GM12878 (cell line): ENCODE measurements at regions not wholly inside any gene's neighbourhood (a gene's known extent, or its start where the extent isn't known, plus 50 kb on each side); places are given as distances from the start of the nearest gene placed in this dataset.

Experiments used
- ATAC-seq: fragments of 200-7000 bp; cut with Tn5 transposase; 3 replicates; pipeline ENCODE4 v1.9.1; 2020; ENCODE audit warnings: mild to moderate bottlenecking, moderate library complexity
- BruUV-seq: library from RNA; stranded (reverse); fragments of 400-500 nt; replicated peaks from 2 replicates; lab custom pipeline; 2021; lab: Mats Ljungman, UMichigan
- CTCF ChIA-PET: fragments of 300-600 bp; sonication (Branson Sonifier 250); formaldehyde crosslinking; extraction: SDS; loops from one replicate; lab custom pipeline; 2021; ENCODE audit warnings: inconsistent platforms; lab: Yijun Ruan, JAX
- POLR2A ChIA-PET: fragments of 350-600 bp; formaldehyde crosslinking; extraction: SDS; loops from one replicate; lab custom pipeline; 2021; ENCODE audit warnings: inconsistent platforms; lab: Charles Lee
- RAD21 ChIA-PET: fragments of 300-600 bp; sonication (Branson Sonifier 250); formaldehyde crosslinking; loops from one replicate; lab custom pipeline; 2023; ENCODE audit warnings: antibody characterized with exemption; ENCODE audit not compliant: unreplicated experiment; lab: Charles Lee
- SMC1A ChIA-PET: fragments of 300-600 bp; sonication (Branson Sonifier 250); formaldehyde crosslinking; loops from one replicate; lab custom pipeline; 2023; ENCODE audit not compliant: unreplicated experiment, uncharacterized antibody; lab: Charles Lee
- DNase-seq: peaks from one replicate; pipeline ENCODE4 v3.0.0-alpha.2; 2011; ENCODE audit warnings: low read depth, low spot score
- FAIRE-seq: peaks from 3 replicates; lab custom pipeline; 2011; peaks lifted over from hg19 to GRCh38; lab: Jason Lieb, UNC
- H2AFZ ChIP-seq: 2 replicates; pipeline ENCODE4 v1.6.0; 2011; ENCODE audit warnings: low read depth, low read length, control low read depth; ENCODE audit not compliant: control insufficient read depth
- H3K27ac ChIP-seq: 2 replicates; pipeline ENCODE4 v1.5.1; 2011; ENCODE audit warnings: control low read depth; ENCODE audit not compliant: control insufficient read depth, insufficient read depth
- H3K27me3 ChIP-seq, 2 experiments: replicated peaks in 1 of 2; 2 replicates each; pipeline versions ENCODE4 v1.6.0 to v1.6.1; 2011; ENCODE audit warnings: low read length in 1 of 2; ENCODE audit not compliant: control insufficient read depth in 2 of 2, insufficient read depth in 2 of 2
- H3K36me3 ChIP-seq, 2 experiments: 2 replicates each; pipeline ENCODE4 v1.5.1; 2011; ENCODE audit warnings: low read length in 1 of 2; ENCODE audit not compliant: control insufficient read depth in 2 of 2, insufficient read depth in 2 of 2
- H3K4me1 ChIP-seq: 2 replicates; pipeline ENCODE4 v1.6.1; 2011; ENCODE audit warnings: mild to moderate bottlenecking, low read length, moderate library complexity, mixed read lengths; ENCODE audit not compliant: control insufficient read depth, insufficient read depth
- H3K4me2 ChIP-seq: 2 replicates; pipeline ENCODE4 v1.6.0; 2011; ENCODE audit warnings: control low read depth; ENCODE audit not compliant: control insufficient read depth, insufficient read depth
- H3K4me3 ChIP-seq: fragments of 200-600 bp; sonication (generic); 2 replicates; pipeline ENCODE4 v1.5.1; 2016
- H3K79me2 ChIP-seq: 2 replicates; pipeline ENCODE4 v1.6.0; 2011; ENCODE audit warnings: low read length; ENCODE audit not compliant: control insufficient read depth, insufficient read depth
- H3K9ac ChIP-seq: 2 replicates; pipeline ENCODE4 v1.8.0; 2011; ENCODE audit warnings: low read length, control low read depth, mixed read lengths; ENCODE audit not compliant: control insufficient read depth, insufficient read depth
- H3K9me3 ChIP-seq: replicated peaks from 3 replicates; pipeline ENCODE4 v1.5.1; 2011; ENCODE audit warnings: mild to moderate bottlenecking, low read length; ENCODE audit not compliant: control insufficient read depth, insufficient read depth
- H4K20me1 ChIP-seq: 2 replicates; pipeline ENCODE4 v1.6.0; 2011; ENCODE audit not compliant: control insufficient read depth, insufficient read depth
- BCL11A ChIP-seq: IDR thresholded peaks from 2 replicates; pipeline ENCODE4 v1.6.1; 2011; ENCODE audit warnings: low read depth, low read length
- CEBPB ChIP-seq, 2 experiments: fragments of 150-350 bp in 1 of 2; IDR thresholded peaks; 2 replicates each; pipeline ENCODE4 v1.6.1; 2012 to 2014; ENCODE audit warnings: low read depth in 2 of 2, low read length in 2 of 2, borderline replicate concordance in 1 of 2, inconsistent platforms in 1 of 2
- CEBPZ ChIP-seq: fragments of 150-350 bp; IDR thresholded peaks from 2 replicates; pipeline ENCODE4 v1.6.1; 2016; ENCODE audit warnings: low read depth, low read length
- EP300 ChIP-seq, 2 experiments: fragments of 150-350 bp in 1 of 2; IDR thresholded peaks; 2 replicates each; pipeline ENCODE4 v1.6.1; 2011 to 2012; ENCODE audit warnings: low read depth in 2 of 2, low read length in 2 of 2, borderline replicate concordance in 1 of 2, improper control_type of control experiment in 1 of 2, inconsistent platforms in 1 of 2; ENCODE audit not compliant: control insufficient read depth in 1 of 2
- HDAC6 ChIP-seq: fragments of 200-600 bp; sonication (generic); IDR thresholded peaks from one replicate; pipeline ENCODE4 v1.8.0; 2017; ENCODE audit warnings: antibody characterized with exemption; ENCODE audit not compliant: unreplicated experiment
- MEF2B ChIP-seq: fragments of 450-650 bp; IDR thresholded peaks from 2 replicates; pipeline ENCODE4 v1.6.1; 2018; ENCODE audit warnings: mild to moderate bottlenecking, moderate library complexity; ENCODE audit not compliant: partially characterized antibody, poor library complexity, severe bottlenecking
- ZNF24 ChIP-seq: fragments of 450-650 bp; IDR thresholded peaks from 2 replicates; pipeline ENCODE4 v1.6.1; 2017; ENCODE audit warnings: antibody characterized with exemption, mild to moderate bottlenecking
- WGBS: methylation state at CpG from one replicate; pipeline ENCODE4 v1.1.6; 2016; ENCODE audit warnings: low lambda C conversion rate; ENCODE audit not compliant: insufficient replicate concordance, insufficient coverage; ENCODE audit errors: missing lambda C conversion rate; 5-methylcytosine and 5-hydroxymethylcytosine counted together
- in situ Hi-C: fragments of 300-500 bp; cut with MboI; formaldehyde crosslinking; loops from 9 replicates; pipeline ENCODE4 v1.14.3; 2018; ENCODE audit warnings: mixed read lengths
- intact Hi-C: fragments of 100-400 bp; cut with micrococcal nuclease; formaldehyde crosslinking; loops from one replicate; pipeline ENCODE4 v1.14.2; 2022; ENCODE audit not compliant: unreplicated experiment

GRCh38 chr16:17589898-17590297 is 119.1 kb upstream of the XYLT1 start:
- Histone ChIP-seq H3K4me2 (no peak overlapping the region), H3K27me3 (no peaks in the 10 kb centered on the region; a peak in 1 of 4 replicates), H3K4me1 (no peaks in the 10 kb centered on the region), H3K27ac (no peak overlapping the region), H3K79me2 (no peaks in the 10 kb centered on the region), H4K20me1 (no peaks in the 10 kb centered on the region), H3K9me3 (no peaks in the 10 kb centered on the region; the same call in 2 of the 3 replicates)
- SMC1A ChIA-PET = no interaction called here
- POLR2A ChIA-PET = no interaction called here
- no peak for ATAC-seq
- RAD21 ChIA-PET = no interaction called here
- TF ChIP-seq EP300 (IDR thresholded peaks at IDR 0.05; ENCODE audit: borderline replicate concordance in 1 of 2, control insufficient read depth in 1 of 2, low read depth in 2 of 2, low read length in 2 of 2) = no peak
- no peak for TF ChIP-seq CEBPB (IDR thresholded peaks at IDR 0.05; ENCODE audit: borderline replicate concordance in 1 of 2, low read depth in 2 of 2, low read length in 2 of 2)
- TF ChIP-seq MEF2B = no peak
- TF ChIP-seq HDAC6 = no peak
- TF ChIP-seq BCL11A = no peak
- TF ChIP-seq CEBPZ = no peak
- TF ChIP-seq ZNF24 = no peak
- TF ChIP-seq, all 136 proteins: peak for 0
- CTCF ChIA-PET = interaction anchor here (3.6 kb wide), 1 partner anchor 11 kb away, joined by 20 read pairs; no protein-coding TSS in a partner anchor
- Histone ChIP-seq H3K4me3 (no peak overlapping the region), H3K36me3 (no peaks in the 10 kb centered on the region), H3K9ac (no peak overlapping the region), H2AFZ (no peak overlapping the region)
- no peak for FAIRE-seq
- no TSS peak for BruUV-seq
- 38% methylated on average over 4 of the region's 4 CpGs for WGBS
- intact Hi-C loops = no loop called here
- no peak for DNase-seq
- in situ Hi-C loops = no loop called here
